Fibroblast of villous mesenchyme (primary cell): ENCODE measurements at regions not wholly inside any gene's neighbourhood (a gene's known extent, or its start where the extent isn't known, plus 50 kb on each side); places are given as distances from the start of the nearest gene placed in this dataset.

Experiments used
- DNase-seq: peaks from one replicate; pipeline ENCODE4 v3.0.0-alpha.2; 2010; ENCODE audit warnings: low read depth
- H3K4me3 ChIP-seq: 2 replicates; pipeline ENCODE4 v1.5.1; 2011; ENCODE audit warnings: low read depth, mild to moderate bottlenecking, low read length
- CTCF ChIP-seq: IDR thresholded peaks from 2 replicates; pipeline ENCODE4 v1.5.1; 2012; ENCODE audit warnings: low read depth, mild to moderate bottlenecking, low read length; ENCODE audit not compliant: insufficient read depth

GRCh38 chr17:72175787-72176515 lies 55.1 kb downstream of the SOX9 start:
- no peak for DNase-seq
- TF ChIP-seq CTCF = no peak

DNA sequence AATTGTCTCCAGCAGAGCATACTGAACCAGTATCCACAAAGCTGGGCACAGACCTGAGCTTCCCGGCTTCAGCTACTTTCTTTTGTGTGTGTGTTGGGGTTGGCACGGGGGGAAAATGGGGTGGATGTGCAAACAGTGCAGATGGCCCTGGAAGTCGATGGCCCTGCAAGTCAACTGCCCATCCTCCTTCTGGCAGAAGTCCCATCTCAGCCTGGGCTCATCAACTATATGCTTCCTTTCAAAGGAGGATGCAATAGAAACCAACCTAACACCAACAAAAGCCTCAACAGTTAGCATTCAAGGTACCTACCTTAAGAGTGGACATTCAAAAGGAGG lies 55.7 kb downstream of the SOX9 start:
- TF ChIP-seq CTCF = no peak
- H3K4me3 ChIP-seq = no peak overlapping the region
- no peak for DNase-seq

More at GRCh38 chr17:72175787-72176515, 55.1 kb downstream of the SOX9 start:
- no peak overlapping the region for H3K4me3 ChIP-seq

GRCh38 chr17:72176951-72177660 lies 56.3 kb downstream of the SOX9 start:
- no peak overlapping the region for H3K4me3 ChIP-seq
- no peak for DNase-seq
- no peak for TF ChIP-seq CTCF

GRCh38 chr17:72177738-72178137 lies 56.9 kb downstream of the SOX9 start:
- DNase-seq = no peak
- H3K4me3 ChIP-seq = no peak overlapping the region
- no peak for TF ChIP-seq CTCF

- DNase-seq = no peak
- H3K4me3 ChIP-seq = no peak overlapping the region
- no peak for TF ChIP-seq CTCF
These were observed 61.6 kb downstream of the SOX9 start for GRCh38 chr17:72182371-72182873.

- TF ChIP-seq CTCF = no peak
- no peak for DNase-seq
- H3K4me3 ChIP-seq = no peak overlapping the region
These were observed 62.4 kb downstream of the SOX9 start for GRCh38 chr17:72183194-72183685.
